DMS 273 treated with DMSO at 0.1 percent for 48 hours (cell line): ENCODE measurements at regions not wholly inside any gene's neighbourhood (a gene's known extent, or its start where the extent isn't known, plus 50 kb on each side); places are given as distances from the start of the nearest gene placed in this dataset.
"Not testable (repeated sequence)": the region's sequence is repeated elsewhere in the genome, so short reads cannot be mapped to it uniquely, and the experiment has no call there.

Experiments
- DNase-seq: peaks from one replicate; lab custom pipeline; 2025; lab: John Stamatoyannopoulos, UW

DNA sequence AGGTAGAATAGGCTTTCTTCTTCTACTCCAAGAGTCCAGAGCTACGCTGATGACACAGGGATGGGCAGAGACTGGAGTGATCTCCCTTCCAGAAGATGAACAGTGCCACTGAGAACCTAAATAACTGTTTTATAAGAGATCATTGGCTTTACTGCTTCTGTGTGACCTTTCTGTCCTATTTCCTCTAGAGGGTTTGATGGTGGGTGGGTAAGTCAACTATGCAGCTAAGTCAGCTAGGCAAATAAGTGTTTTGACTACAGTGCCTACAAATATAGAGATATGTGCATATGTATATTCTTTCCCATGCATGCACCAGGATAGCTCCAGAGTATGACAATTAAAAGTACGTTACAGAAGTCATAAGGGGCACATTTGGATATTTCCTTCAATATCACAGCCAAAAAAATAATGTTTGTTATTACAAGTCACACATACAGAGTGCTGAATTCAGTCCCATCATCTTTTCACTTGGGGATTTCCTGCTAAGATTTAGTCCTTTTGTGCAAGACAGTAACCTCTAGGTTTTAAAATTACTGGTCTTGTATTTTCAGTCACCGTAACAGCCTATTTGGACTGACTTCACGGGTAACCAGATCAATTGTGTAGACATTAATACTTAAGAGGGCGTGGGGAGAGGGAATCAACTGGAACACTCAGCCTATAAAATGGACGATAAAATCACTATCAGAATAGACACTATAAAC, 412.6 kb upstream of the SOX5 start:
- DNase-seq: no peak

DNA sequence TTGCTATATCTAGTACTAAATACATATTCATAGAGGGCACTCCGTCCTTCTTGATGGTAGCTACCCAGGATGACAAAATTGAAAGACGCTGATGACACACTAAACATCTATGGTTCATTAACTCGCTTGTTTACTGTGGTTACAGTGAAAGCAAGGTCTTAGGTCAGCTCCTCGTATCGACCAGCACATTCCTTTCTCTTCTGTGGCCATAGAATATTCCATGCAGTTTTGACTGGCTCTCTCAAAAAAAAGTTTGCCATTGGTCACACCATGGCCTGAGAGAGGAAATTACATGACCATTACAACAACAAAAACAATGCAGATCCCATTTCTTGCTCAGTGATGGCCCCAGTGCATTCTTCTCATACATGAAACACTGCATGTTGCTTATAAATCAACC, 411.4 kb upstream of the SOX5 start:
- no peak for DNase-seq

DNA sequence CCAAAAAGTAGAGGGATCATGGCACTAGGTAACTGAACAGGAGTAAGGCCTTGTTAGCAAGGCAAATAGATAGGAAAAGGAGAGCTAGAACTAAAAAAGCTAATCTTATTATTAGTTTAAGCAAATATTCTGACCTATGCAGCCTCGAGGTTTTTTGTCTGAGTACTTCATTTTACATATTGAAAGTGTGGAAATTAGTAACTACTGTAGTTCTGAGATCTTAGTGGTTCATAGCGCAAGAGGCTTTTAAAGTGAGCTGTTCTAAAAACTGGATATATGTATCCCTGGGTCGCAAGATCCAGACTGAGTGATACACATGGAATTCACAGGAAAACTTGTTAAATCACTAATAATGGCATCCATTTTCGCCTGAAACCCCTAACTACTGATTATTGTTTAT, 411.0 kb upstream of the SOX5 start:
- DNase-seq: no peak

DNA sequence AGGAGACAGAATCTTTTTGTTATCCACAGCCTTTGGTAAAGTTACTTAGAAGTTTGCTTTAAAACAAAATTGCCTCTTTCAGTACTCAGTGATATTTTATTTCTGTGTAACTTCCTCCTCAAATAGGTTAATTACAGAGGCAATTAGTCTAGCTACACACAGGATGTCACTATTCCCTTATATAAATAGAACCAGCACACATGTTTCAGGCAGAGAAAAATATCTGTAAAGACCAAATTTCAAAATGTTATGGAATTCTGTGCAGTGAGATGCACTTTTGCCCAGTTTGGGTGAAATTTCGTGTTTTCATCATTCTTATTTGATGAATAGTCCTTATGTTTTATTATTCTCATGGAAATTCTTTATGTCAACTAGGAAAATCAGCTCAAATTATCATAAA, 410.6 kb upstream of the SOX5 start:
- no peak for DNase-seq

DNA sequence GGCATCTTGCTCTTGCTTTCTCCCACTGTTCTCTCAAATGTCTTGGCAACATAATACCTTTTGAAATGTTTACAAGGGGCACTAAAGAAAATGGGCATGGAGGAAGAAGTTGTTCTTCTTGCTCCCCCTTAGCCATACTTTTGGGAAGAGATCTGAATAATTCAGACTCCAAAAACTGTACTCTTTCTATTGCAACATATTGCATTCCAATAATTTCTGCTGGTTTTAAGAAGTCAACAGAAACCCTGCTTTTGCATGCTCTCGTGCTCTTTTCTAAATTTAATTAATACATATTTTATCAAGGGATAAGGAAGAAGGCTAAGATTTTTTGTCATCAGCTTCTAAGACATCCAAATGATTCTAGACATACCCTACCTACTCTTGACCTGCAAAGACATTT, 409.9 kb upstream of the SOX5 start:
- no peak for DNase-seq

DNA sequence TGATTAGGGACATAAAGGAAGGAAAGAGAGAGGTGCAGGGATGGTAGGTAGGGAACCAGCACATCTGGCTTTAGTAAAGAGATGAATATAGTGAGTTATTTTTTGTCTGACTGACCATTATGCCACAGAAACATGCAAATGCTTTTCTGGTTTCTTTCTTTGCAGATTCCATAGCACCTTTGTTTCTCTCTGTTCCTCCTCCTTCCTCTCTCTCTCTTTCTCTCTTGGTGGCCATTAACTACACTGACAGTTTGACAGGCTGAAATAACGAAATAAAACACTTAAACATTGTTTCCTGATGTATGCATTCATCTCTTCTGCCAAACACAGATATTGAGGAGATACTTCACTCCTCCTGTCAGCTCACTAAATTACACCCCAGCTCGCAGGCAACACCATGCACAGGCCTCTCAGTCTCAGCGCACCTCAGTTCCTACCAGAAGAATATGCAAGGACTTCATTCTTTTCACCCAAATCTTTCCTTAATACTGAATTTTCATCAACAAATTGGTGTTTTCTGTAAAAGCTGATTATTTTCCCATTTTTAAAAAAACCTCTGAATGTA, 406.9 kb upstream of the SOX5 start:
- no peak for DNase-seq

DNA sequence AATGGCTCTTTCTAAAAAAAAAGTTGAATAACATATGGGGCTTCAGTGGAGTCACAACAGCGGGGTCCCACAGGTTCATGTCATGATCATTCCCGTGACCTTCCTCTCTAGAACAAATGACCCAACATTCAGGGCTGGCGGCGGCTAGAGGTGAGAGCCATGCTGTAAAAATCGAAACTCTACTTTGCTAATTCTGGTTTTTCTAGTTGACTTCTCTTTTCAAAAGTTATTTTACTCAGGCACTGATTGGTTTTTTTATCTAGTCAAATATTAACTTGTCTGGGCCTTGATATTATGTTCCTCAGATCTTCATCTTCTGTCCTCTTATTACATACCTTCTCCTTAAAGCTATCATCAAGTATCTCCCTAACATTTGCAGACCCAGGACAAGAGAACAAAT, 402.9 kb upstream of the SOX5 start:
- no peak for DNase-seq

DNA sequence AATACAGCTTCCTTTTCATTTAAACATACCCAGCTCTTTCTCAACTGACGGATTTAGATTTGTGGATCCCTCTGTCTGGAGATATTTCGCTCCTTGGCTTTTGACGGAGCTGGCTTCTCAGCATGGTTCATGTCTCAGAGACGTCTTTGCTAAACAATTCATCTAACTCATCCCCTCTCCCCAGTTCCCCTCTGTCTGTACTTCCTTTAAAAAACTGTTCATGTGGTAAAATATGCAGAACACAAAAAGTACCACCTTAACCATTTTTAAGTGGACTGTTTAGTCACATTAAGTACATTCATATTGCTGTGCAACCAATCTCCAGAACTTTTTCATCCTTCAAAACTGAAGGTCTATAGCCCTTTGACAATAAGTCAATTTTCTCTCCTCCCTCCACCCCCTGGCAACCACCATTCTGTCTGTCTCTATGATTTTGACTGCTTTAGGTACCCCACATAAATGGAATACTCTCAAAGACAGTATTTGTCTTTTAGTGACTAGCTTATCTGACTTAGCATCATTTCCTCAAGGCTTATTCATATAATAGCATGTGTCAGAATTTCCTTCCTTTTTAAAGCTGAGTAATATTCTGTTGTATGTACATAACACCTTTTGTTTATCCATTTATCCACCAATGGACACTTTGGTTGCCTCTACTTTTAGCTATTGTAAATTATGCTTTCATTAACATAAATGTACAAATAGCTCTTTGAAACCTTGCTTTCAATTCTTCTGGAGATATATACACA, 399.8 kb upstream of the SOX5 start:
- no peak for DNase-seq

DNA sequence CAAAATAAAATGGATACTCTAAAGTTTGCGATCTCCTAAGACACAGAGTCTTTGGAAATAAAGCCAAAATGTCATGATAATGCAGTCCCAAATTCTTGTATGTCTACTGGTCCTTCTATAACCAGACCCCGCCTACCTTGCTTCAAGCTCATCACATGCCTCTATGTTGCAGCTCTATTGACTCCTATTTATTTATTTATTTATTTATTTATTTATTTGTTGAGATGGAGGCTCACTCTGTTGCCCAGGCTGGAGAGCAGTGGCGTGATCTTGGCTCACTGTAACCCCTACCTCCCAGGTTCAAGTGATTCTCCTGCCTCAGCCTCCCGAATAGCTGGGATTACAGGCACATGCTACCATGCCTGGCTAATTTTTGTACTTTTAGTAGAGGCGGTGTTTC, 398.7 kb upstream of the SOX5 start:
- not testable (repeated sequence) for DNase-seq

DNA sequence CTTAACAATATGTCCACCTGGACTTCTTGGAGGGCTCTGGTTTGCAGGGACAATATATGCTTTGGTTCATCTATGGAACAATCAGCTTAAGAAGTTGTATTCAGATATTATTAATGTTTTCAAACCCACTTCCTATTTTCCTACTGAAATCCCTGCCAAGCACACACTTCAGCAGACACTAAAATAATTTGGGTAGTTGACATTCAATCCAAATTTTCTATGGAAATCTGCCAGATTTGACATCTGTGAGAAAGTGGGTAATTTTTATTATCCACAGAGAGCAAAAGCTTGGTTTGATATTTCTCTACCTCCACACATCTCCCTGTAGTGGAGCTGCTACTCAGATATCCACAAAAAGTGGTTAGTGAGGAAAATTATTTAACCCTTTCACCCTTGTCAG, 378.8 kb upstream of the SOX5 start:
- no peak for DNase-seq

DNA sequence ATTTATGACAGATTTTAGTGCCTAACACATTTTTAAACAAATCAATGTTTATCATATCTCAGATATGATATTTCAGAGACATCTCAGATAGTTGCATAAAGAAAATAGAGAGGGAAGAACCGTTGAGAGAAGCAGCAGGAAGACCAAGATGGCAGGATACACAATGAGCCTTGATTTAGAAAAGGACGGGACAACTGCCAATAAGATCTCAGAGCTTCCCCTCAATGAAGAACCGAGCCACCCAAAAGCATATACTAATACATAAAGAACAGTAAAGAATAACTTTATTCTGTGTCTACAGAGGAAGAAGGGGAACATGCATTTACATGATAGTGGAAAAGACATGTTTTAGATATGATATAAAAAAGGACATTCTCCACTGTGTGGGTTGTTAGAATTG, 375.9 kb upstream of the SOX5 start:
- no peak for DNase-seq

DNA sequence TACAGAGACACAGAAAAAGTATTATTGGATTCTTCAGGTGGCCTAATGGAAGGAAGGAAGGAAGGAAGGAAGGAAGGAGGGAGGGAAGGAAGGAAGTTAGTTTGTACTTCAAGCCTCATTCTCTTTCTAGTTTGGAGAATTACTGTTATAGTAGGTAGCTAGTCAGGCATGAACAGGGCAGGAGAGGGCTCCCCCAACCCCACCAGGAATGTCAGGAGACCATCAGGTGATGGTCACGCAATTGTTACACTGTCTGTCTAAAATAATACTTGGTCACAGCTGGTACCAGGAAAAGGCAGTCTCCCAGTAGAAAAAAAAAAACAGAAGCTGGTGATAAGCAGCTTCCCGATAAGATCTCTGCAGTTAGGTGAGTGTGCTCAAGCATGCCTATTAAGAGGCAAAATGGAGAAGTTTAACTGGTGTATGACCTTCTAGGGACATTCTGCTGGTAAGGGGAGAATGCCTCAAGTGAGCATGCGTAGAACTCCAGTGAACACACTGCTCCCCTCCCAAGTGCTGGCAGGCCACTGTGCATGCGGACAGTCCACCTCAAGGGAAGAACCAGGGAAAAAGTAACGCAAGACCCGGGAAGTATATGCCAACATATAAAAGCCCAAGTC, 358.4 kb upstream of the SOX5 start:
- no peak for DNase-seq

DNA sequence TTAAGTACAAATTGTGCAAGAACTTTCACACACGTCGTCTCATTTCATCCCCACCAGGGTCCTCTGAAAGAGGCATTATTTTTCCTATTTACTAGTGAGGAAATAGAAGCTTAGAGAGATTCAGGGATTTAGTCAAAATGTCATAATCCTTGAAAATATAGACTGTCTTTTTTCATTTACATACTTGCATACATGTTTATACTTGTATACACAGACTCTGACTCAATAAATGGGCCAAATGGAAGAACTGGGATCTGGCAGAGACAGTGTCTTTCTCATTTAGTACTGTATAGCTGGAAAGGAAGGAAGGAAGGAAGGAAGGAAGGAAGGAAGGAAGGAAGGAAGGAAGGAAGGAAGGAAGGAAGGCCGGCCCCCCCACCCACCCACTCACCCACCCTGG, 357.7 kb upstream of the SOX5 start:
- DNase-seq: no peak

DNA sequence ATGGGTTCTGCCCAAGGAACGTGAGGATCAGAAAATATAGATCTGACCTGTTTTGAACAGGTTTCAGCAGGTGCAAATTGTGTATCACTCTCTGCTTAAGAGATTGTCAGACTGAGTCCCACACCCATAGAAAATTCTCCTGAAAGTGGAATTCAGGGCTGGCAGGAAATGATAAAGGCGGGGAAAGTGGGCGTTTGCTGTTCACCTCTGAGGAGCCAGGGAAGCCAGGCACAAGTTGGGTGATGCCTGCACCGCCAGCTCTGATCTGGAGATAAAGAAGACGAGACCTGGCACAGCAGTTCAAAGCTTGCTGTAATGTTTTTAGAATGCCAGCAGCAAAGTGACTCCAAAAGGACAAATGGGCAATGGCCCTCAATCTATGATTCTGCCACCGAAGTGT, 356.5 kb upstream of the SOX5 start:
- DNase-seq: no peak

DNA sequence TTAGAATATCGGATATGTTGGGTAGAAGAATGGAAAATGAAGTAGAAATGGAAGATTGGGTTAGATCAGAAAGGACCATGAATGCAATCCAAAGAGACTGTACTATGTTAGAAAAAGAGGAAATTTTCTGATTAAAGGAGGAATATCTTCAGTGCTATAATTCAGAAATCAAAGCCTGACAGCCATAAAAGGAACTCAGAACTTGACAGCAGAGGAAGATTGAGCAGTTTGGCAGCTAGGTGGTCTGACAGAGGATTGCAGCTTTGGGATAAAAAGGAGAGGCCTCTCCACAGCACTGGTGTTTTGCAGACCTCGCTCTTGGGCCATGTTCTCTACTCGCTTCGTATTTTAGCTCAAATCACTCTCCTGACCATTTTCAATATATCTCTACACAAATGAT, 354.8 kb upstream of the SOX5 start:
- DNase-seq: no peak

DNA sequence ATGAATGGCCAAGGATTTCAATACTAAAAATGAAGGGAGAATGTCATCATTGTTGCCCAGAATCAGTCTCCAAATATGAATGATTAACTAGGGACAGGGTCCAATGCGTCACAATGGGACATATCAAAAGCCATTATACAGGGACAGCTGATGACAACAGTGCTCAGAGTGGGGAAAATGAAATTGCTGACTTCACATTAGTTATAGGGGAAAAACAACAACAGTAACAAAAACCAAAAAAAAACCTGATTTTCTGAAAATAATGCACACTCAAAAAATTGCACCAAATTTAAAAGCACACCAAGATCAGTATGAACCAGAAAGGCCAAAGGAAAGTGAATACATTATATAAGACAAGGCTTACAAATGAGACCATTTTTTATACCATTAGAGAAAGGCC, 353.2 kb upstream of the SOX5 start:
- DNase-seq: no peak

DNA sequence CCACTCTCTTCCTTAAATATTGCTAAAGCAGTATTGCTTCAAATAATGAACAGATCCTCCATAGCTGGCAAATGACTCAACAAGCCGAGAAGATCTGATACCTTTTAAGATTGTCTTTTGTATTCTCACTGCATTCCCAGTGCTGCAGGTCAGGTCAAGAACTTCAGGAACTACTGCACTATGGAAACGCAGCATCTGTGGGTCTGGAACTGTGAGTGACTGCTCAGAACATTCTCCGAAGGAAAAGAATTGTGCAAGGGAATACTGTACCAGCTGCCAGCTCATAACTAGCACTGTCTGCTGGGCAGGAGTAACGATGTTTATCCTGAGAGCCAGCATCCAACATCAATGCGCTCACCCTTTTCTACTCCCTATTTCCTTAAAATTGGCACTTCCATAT, 348.0 kb upstream of the SOX5 start:
- DNase-seq: no peak

DNA sequence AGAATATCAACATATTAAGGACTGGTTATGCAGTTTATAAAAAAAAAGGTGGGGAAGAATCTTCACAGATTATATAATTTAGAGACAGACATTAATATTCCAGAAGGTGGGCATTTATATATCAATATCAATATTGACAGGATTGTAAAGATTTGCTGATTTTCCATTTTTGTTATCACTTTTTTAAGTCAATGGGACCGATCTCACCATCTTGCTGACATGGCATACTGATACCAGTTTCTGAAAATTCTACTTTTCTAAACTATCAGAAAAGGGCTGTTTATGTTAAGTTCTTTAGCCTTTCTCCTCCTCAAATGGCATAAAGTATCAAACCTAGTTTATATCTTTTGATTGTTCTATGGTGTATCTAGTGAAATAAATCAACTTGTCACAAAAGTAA, 344.1 kb upstream of the SOX5 start:
- no peak for DNase-seq

DNA sequence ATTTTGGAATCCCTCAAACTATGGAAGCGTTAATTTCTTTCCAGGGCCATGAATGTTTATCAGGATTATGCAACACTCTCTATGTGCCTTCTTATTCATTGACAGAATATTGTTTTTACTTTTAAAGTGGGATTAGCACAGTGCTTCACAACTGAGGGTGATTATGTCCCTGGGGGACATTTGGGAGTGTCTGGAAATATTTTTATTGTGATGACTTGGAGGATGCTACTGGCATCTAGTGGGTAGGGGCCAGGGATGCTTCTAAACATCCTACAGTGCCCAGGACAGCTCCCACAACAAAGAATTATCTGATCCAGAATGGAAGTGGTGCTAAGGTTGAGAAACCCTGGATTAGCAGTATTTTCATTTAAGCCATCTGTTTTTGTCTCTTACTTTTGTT, 338.5 kb upstream of the SOX5 start:
- DNase-seq: no peak

DNA sequence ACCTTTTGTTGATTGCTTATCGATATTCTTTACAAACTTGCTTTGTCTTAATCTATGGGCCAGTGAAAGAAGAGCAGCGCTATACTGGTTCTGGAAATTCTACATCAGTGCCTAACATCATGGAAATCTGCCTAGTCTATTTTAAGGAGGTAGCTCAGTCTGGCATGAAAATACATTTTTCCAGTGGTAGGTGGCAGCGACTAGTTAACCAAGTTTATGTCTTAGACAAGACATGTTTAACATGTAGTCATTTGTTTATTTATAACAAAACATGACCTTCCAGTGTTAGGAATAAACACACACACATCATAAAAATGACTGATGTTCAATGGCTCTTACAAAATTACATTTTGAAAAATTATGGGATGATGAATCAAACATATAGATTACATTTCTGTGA, 336.0 kb upstream of the SOX5 start:
- no peak for DNase-seq

DNA sequence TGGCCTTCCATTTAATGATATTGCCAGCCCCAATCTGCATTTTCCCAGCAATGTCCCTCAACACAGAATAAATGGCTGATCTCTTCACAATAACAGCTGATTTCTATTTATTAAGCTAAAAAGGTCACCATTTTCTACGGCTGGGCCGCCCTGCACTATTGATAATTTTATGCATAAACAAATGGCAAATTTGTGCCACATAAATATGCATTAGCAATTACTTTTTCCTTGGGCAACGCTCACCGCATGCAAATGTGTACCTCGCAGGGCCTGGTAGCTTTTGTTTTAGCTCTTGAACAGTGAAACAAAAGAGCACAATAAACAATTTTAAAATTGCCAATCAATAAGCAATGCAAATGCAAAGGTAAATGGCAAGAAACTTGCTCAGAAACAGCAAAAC, 331.9 kb upstream of the SOX5 start:
- no peak for DNase-seq

DNA sequence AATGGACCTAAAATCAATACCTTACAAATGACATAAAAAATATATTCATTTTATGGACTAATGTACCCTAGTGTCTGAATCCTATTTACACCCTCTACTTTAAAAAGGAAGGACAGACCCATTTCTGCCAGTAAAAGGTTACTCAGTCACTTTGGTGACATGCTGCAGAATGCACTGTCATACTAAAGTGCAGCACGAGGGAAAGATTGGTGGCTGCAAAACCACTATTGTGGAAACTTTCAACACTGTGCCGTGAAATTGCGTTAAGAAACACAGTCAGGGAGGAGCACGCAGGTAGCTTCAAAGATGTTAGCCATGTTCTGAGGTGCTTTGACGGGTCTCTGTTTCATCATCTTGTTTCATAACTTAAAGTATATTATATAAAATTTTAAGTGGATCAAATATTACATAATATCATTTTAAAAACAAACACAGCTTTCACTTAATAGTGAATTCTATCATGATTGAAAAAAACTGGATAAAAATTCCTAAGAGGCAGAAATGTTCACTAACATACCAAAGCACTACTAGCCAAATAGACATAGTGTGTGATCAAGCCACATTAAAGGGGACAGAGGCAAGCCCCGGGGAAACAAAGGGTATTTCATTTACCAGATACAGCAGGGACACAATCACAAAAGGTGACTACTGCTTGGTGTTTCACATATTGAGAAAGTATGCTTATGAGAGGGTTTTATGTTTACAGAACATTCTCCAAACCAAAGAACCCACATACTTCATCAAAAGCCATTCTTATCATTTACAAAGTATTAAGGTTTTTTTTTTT, 330.8 kb upstream of the SOX5 start:
- DNase-seq: no peak
